ENCODE measurements at regions not wholly inside any gene's neighbourhood (a gene's known extent, or its start where the extent isn't known, plus 50 kb on each side); places are given as distances from the start of the nearest gene placed in this dataset.

- no peak for TF ChIP-seq MAX (IDR thresholded peaks at IDR 0.05)
- no peak for TF ChIP-seq EP300 (IDR thresholded peaks at IDR 0.05; ENCODE audit: borderline replicate concordance)
These were observed 122.2 kb upstream of the ARHGAP28 start for GRCh38 chr18:6607343-6607742.

Data from Ishikawa (cell line).